Lower leg skin (tissue), 3 donors: ENCODE measurements at regions not wholly inside any gene's neighbourhood (a gene's known extent, or its start where the extent isn't known, plus 50 kb on each side); places are given as distances from the start of the nearest gene placed in this dataset.

Source experiments
- CTCF ChIP-seq, 3 donors: fragments of 450-650 bp; IDR thresholded peaks; one replicate each; pipeline ENCODE4 v1.5.1; 2016; ENCODE audit warnings: antibody characterized with exemption in 3 of 3, mild to moderate bottlenecking in 3 of 3, moderate library complexity in 2 of 3
- POLR2A ChIP-seq, 2 donors: fragments of 450-650 bp; IDR thresholded peaks; one replicate each; pipeline ENCODE4 v1.6.1; 2016 to 2017; ENCODE audit warnings: antibody characterized with exemption in 2 of 2, mild to moderate bottlenecking in 1 of 2, moderate library complexity in 1 of 2

GRCh38 chr11:27280140-27280539, 82.9 kb downstream of the CCDC34 start:
- no peak for TF ChIP-seq CTCF (IDR thresholded peaks at IDR 0.05)
- TF ChIP-seq POLR2A (IDR thresholded peaks at IDR 0.05): no peak
